Parathyroid adenoma (tissue), 2 donors: ENCODE measurements at regions not wholly inside any gene's neighbourhood (a gene's known extent, or its start where the extent isn't known, plus 50 kb on each side); places are given as distances from the start of the nearest gene placed in this dataset.

ENCODE experiments used
- H2AFZ ChIP-seq: fragments of 300-600 bp; sonication (generic); one replicate; pipeline ENCODE4 v1.7.0; 2017; ENCODE audit warnings: antibody characterized with exemption, mild to moderate bottlenecking
- H3K27ac ChIP-seq: fragments of 300-600 bp; sonication (generic); one replicate; pipeline ENCODE4 v1.7.0; 2017
- H3K27me3 ChIP-seq: fragments of 300-600 bp; sonication (generic); one replicate; pipeline ENCODE4 v1.7.0; 2017; ENCODE audit warnings: low read length; ENCODE audit not compliant: control insufficient read depth, insufficient read depth
- H3K36me3 ChIP-seq: fragments of 300-600 bp; sonication (generic); one replicate; pipeline ENCODE4 v1.7.0; 2017; ENCODE audit warnings: low read length; ENCODE audit not compliant: control insufficient read depth, insufficient read depth
- H3K4me1 ChIP-seq: fragments of 300-600 bp; sonication (generic); one replicate; pipeline ENCODE4 v1.7.0; 2017; ENCODE audit warnings: control low read depth
- H3K4me2 ChIP-seq: fragments of 300-600 bp; sonication (generic); one replicate; pipeline ENCODE4 v1.7.0; 2017; ENCODE audit warnings: low read length
- H3K4me3 ChIP-seq: fragments of 300-600 bp; sonication (generic); one replicate; pipeline ENCODE4 v1.7.0; 2017; ENCODE audit warnings: low read depth, low read length
- H3K79me2 ChIP-seq: fragments of 300-600 bp; sonication (generic); one replicate; pipeline ENCODE4 v1.7.0; 2017; ENCODE audit warnings: control low read depth
- H3K9ac ChIP-seq: fragments of 300-600 bp; sonication (generic); one replicate; pipeline ENCODE4 v1.7.0; 2017; ENCODE audit warnings: mild to moderate bottlenecking
- H3K9me3 ChIP-seq: fragments of 300-600 bp; sonication (generic); one replicate; pipeline ENCODE4 v1.7.0; 2017; ENCODE audit warnings: low read length; ENCODE audit not compliant: control insufficient read depth
- CTCF ChIP-seq: fragments of 300-600 bp; sonication (generic); IDR thresholded peaks from one replicate; pipeline ENCODE4 v1.7.0; 2017; ENCODE audit warnings: antibody characterized with exemption, mild to moderate bottlenecking
- donor health status: primary hyperparathyroidism.

- Histone ChIP-seq H3K79me2 (no peaks in the 10 kb centered on the region), H3K9me3 (no peaks in the 10 kb centered on the region), H3K4me1 (no peaks in the 10 kb centered on the region), H3K27me3 (no peaks in the 10 kb centered on the region), H3K4me2 (no peak overlapping the region), H2AFZ (no peak overlapping the region), H3K4me3 (no peak overlapping the region), H3K27ac (no peak overlapping the region), H3K9ac (no peak overlapping the region), H3K36me3 (no peaks in the 10 kb centered on the region)
- no peak for TF ChIP-seq CTCF
Observed at GRCh38 chr19:29428071-29428470, 97.7 kb upstream of the VSTM2B start.

- H3K27ac ChIP-seq, result no peak overlapping the region
- no peak for TF ChIP-seq CTCF
Observed at GRCh38 chr19:29429021-29429420, 96.8 kb upstream of the VSTM2B start.

GRCh38 chr19:29429581-29429980, 96.2 kb upstream of the VSTM2B start:
- no peak overlapping the region for H3K9ac ChIP-seq
- no peaks in the 10 kb centered on the region for H3K4me1 ChIP-seq
- TF ChIP-seq CTCF, result no peak
- H3K27me3 ChIP-seq, result no peaks in the 10 kb centered on the region
- H2AFZ ChIP-seq, result no peak overlapping the region
- no peaks in the 10 kb centered on the region for H3K9me3 ChIP-seq
- H3K4me2 ChIP-seq, result no peak overlapping the region
- no peaks in the 10 kb centered on the region for H3K36me3 ChIP-seq
- no peaks in the 10 kb centered on the region for H3K79me2 ChIP-seq
- no peak overlapping the region for H3K4me3 ChIP-seq
- H3K27ac ChIP-seq, result no peak overlapping the region

More at GRCh38 chr19:29429021-29429420, 96.8 kb upstream of the VSTM2B start:
- Histone ChIP-seq H3K4me3 (no peak overlapping the region), H3K27me3 (no peaks in the 10 kb centered on the region), H3K36me3 (no peaks in the 10 kb centered on the region), H3K4me2 (no peak overlapping the region), H2AFZ (no peak overlapping the region), H3K79me2 (no peaks in the 10 kb centered on the region), H3K9ac (no peak overlapping the region), H3K4me1 (no peaks in the 10 kb centered on the region), H3K9me3 (no peaks in the 10 kb centered on the region)

GRCh38 chr19:29431332-29431731, 94.5 kb upstream of the VSTM2B start:
- no peaks in the 10 kb centered on the region for H3K4me1 ChIP-seq
- H3K36me3 ChIP-seq, result no peaks in the 10 kb centered on the region
- no peak for TF ChIP-seq CTCF
- H2AFZ ChIP-seq, result no peak overlapping the region
- H3K4me2 ChIP-seq, result no peak overlapping the region
- H3K27me3 ChIP-seq, result no peaks in the 10 kb centered on the region
- no peaks in the 10 kb centered on the region for H3K79me2 ChIP-seq
- no peak overlapping the region for H3K27ac ChIP-seq
- no peak overlapping the region for H3K4me3 ChIP-seq
- H3K9me3 ChIP-seq, result no peaks in the 10 kb centered on the region
- no peak overlapping the region for H3K9ac ChIP-seq

GRCh38 chr19:29432677-29433076, 93.1 kb upstream of the VSTM2B start:
- no peak for TF ChIP-seq CTCF
- no peak overlapping the region for H3K27ac ChIP-seq
- H3K9ac ChIP-seq, result no peak overlapping the region
- H3K4me1 ChIP-seq, result no peaks in the 10 kb centered on the region
- H3K4me2 ChIP-seq, result no peak overlapping the region
- H3K4me3 ChIP-seq, result no peak overlapping the region
- no peaks in the 10 kb centered on the region for H3K36me3 ChIP-seq
- no peak overlapping the region for H2AFZ ChIP-seq
- H3K27me3 ChIP-seq, result no peaks in the 10 kb centered on the region
- H3K9me3 ChIP-seq, result no peaks in the 10 kb centered on the region
- no peaks in the 10 kb centered on the region for H3K79me2 ChIP-seq
